K562 (cell line): ENCODE measurements at regions not wholly inside any gene's neighbourhood (a gene's known extent, or its start where the extent isn't known, plus 50 kb on each side); places are given as distances from the start of the nearest gene placed in this dataset.

ENCODE experiments used
- E2F5 ChIP-seq: sonication (generic); formaldehyde crosslinking; IDR thresholded peaks from 2 replicates; pipeline ENCODE4 v1.8.0; 2022; ENCODE audit warnings: mild to moderate bottlenecking, missing genetic modification reagents
- RFX5 ChIP-seq: IDR thresholded peaks from 2 replicates; pipeline ENCODE4 v1.6.1; 2011; ENCODE audit warnings: low read depth, mild to moderate bottlenecking, improper control_type of control experiment, low read length
- SIRT6 ChIP-seq: IDR thresholded peaks from one replicate; pipeline ENCODE4 v1.6.1; 2012; ENCODE audit warnings: low read depth, mild to moderate bottlenecking, control low read depth, inconsistent platforms, low read length, moderate library complexity
- ZBTB11 ChIP-seq, 3 experiments: fragments of 200-800 bp in 1 of 3; fragments of 250-450 bp in 1 of 3; fragments of 450-650 bp in 1 of 3; sonication (Bioruptor Pico) in 1 of 3; sonication (Bioruptor generic) in 1 of 3; formaldehyde crosslinking in 1 of 3; IDR thresholded peaks; 2 replicates each; pipeline versions ENCODE4 v1.6.1 to v1.8.0; 2016 to 2022; ENCODE audit warnings: mild to moderate bottlenecking in 2 of 3, missing genetic modification characterization in 2 of 3, missing compliant biosample characterization in 1 of 3, moderate library complexity in 1 of 3

DNA sequence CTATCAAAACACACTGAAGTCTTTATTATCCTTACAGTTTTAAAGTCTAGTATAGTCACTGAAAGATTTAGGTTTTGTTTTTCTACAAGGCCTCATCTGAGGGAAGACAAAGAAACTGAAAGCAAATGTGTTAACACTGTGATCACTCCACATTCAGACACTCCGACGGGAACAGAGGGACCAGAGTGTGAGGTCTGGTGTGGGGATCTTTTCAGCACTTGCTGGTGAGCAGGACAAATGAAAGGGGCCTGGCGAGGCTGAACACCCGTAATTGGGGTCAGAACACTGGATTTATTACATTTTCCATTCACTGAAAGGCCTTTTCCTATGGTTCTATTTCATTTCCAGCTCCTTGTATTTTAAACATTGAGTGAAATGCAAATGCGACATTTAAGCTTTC, 910.5 kb downstream of the CDH11 start:
- TF ChIP-seq RFX5 (no peak), SIRT6 (no peak), E2F5 (CRISPR knock-in tag) (no peak), ZBTB11 (CRISPR knock-in tag; IDR thresholded peaks at IDR 0.05) (no peak)
